ENCODE measurements at regions not wholly inside any gene's neighbourhood (a gene's known extent, or its start where the extent isn't known, plus 50 kb on each side); places are given as distances from the start of the nearest gene placed in this dataset.

DNA sequence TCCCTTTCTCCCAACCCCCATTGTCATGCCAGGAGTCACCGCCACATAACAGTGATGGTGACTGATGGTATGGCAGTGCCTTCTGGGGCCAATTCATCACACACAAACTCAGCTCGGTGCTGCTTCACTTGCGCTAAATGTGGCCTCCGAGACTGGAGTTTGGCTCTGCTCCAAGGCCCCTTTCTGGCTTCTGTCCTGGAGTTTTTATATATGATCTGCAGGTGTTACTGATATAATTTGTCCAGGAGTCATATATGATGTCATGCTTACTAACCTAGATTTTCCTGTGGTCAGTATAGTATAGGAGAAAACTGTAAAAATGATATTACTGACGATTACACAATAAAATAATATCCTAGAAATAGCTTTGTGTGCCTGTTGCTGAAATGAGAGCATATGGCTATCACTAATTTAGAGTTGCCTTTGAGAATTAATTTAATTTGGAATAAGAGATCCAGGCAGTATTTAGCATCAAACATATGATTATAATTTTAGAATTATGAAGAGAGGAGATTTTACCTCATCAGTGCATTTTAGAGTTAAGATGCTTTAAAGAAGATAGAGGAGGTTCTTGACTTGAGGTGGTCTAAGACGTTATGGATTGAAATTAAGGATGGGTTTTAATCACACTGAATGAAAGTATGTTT is 334.1 kb upstream of the CD180 start:
- H3K27ac ChIP-seq: no peak overlapping the region
- TF ChIP-seq, protein P1, sequence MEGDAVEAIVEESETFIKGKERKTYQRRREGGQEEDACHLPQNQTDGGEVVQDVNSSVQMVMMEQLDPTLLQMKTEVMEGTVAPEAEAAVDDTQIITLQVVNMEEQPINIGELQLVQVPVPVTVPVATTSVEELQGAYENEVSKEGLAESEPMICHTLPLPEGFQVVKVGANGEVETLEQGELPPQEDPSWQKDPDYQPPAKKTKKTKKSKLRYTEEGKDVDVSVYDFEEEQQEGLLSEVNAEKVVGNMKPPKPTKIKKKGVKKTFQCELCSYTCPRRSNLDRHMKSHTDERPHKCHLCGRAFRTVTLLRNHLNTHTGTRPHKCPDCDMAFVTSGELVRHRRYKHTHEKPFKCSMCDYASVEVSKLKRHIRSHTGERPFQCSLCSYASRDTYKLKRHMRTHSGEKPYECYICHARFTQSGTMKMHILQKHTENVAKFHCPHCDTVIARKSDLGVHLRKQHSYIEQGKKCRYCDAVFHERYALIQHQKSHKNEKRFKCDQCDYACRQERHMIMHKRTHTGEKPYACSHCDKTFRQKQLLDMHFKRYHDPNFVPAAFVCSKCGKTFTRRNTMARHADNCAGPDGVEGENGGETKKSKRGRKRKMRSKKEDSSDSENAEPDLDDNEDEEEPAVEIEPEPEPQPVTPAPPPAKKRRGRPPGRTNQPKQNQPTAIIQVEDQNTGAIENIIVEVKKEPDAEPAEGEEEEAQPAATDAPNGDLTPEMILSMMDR (IDR thresholded peaks at IDR 0.05): no peak
- no peak for DNase-seq (ENCODE audit: low spot score)
- no peak overlapping the region for H3K4me3 ChIP-seq

DNA sequence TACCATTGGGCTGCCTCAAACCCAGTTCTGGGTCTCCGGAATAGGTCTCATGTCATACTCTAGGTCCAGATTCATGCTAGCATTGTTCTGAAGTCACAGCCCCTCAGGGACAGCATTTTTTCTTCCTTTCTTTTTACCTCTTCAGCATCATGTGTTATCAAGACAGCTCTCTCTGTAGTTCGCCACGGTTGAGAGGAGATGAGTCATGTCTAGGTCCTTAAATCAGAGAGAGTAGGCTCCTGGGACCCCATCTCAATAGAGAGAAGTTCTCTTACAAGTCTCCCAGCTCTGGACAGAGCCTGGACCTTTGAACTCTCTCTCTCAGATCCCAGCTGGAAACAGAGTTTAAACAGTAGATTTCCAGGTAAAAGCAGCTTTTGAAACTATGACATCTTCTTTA is 332.4 kb upstream of the CD180 start:
- Histone ChIP-seq H3K27ac (no peak overlapping the region), H3K4me3 (no peak overlapping the region)
- DNase-seq (ENCODE audit: low spot score): no peak
- TF ChIP-seq, protein P1 (IDR thresholded peaks at IDR 0.05): no peak

DNA sequence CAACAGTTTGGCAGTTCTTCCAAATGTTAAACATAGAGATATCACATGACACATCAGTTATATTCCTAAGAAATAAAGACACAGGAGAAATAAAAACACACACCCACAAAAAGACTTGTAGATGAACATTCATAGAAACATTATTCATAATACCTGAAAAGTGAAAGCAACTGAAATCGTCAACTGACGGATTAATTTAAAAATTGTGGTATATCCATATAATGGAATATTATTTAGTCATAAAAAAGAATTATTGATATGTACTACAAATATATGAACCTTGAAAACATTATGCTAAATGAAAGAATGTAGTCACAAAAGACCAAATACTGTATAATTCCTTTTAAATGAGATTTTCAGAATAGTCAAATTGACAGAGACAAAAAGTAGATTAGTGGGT is 330.2 kb upstream of the CD180 start:
- TF ChIP-seq, protein P1 (IDR thresholded peaks at IDR 0.05): no peak
- no peak for DNase-seq (ENCODE audit: low spot score)
- Histone ChIP-seq H3K4me3 (no peak overlapping the region), H3K27ac (no peak overlapping the region)

DNA sequence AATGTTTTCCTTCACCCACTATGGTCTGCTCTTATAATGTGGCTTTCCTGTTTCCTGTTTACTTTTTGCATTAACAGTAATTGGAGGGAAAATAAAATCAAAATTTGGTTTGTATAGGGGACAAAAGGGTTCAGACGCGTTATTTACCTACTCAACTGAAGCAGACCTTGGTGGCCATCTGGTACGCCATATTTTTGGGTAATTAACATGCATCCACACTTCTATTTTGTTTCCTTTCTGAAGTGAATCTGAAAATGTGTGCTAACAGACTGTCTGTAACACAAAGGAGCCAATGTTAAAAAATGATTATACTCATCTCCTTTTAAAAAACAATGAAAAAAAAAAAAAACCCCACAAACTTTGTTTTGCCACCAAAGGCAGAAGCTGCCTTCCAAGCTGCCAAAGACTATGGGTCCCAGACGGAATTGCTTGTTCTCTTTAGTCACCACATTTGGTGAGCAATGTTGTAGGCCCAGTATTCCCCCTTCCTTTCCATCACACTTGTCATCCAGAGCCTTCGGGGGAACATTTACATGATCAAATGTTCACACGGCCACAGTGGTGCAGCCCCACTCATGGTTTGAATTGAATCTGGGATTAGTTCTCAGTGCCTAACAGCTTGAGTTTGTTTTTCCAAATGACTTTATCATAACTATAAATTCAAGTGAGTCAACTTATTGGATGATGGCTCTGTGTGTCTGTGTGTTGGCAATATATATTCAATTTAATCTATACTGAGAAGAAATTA is 323.7 kb upstream of the CD180 start:
- Histone ChIP-seq H3K27ac (no peak overlapping the region), H3K4me3 (no peak overlapping the region)
- TF ChIP-seq, protein P1 (IDR thresholded peaks at IDR 0.05): no peak
- DNase-seq (ENCODE audit: low spot score): no peak

DNA sequence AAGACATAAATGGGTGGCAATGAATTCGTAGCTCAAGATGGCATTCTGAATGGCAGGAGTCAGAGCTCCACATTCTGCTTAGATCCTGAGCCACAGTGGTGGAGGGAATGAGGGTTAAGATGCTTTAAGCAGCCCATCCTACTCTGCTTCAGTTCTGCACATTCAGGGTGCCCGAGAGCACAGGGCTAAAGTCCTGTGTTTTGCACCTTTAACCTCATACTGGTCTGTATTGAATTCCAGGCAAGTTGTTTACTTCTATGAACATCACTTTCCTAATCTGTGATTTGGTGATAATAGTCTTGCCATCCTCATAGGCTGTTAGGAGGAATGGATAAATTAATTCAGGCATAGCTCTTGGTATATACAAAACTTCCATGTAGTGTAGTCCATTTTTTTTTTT is 321.6 kb upstream of the CD180 start:
- DNase-seq (ENCODE audit: low spot score): no peak
- H3K27ac ChIP-seq: no peak overlapping the region
- H3K4me3 ChIP-seq: no peak overlapping the region
- TF ChIP-seq, protein P1 (IDR thresholded peaks at IDR 0.05): no peak

DNA sequence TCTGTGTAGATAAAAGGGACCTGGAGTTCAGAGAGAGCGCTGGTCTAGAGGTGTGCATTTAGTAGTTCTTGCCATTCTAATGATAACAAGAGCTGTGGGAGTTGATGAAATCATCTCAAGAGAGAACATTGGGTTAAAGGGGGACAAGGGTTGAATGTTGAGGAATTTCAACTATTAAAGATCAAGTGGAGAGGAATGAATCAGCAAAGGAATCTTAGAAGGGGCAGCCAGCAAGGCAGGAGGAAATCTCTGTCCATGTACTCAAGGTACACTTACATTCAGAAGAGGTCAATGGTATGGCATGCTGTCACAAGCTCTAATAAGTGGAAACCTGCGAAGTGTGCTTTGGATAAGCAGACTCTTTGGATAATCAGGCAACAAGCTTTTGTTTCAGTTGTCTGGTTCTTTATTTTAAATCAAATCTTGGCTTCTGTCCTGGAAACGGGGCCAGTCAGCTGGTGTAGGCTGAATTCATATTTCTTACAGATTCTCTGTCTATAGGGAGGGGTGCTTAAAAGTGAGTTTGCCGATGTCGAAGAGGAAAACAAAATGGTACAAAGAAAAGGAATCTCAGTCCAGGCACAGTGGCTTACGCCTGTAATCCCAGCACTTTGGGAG is 320.5 kb upstream of the CD180 start:
- H3K27ac ChIP-seq: no peak overlapping the region
- DNase-seq (ENCODE audit: low spot score): no peak
- TF ChIP-seq, protein P1 (IDR thresholded peaks at IDR 0.05): no peak
- no peak overlapping the region for H3K4me3 ChIP-seq
